Caco-2 (cell line): ENCODE measurements at regions not wholly inside any gene's neighbourhood (a gene's known extent, or its start where the extent isn't known, plus 50 kb on each side); places are given as distances from the start of the nearest gene placed in this dataset.

Experiments used
- BruUV-seq: library from RNA; stranded (reverse); fragments of 400-500 nt; replicated peaks from 2 replicates; lab custom pipeline; 2021; lab: Mats Ljungman, UMichigan
- CTCF ChIA-PET: fragments of 300-600 bp; sonication (Branson Sonifier 250); formaldehyde crosslinking; loops from one replicate; lab custom pipeline; 2022; ENCODE audit warnings: antibody characterized with exemption; lab: Charles Lee
- POLR2A ChIA-PET: fragments of 300-600 bp; sonication (Branson Sonifier 250); formaldehyde crosslinking; loops from one replicate; lab custom pipeline; 2022; ENCODE audit warnings: antibody characterized with exemption; lab: Charles Lee
- DNase-seq, 2 experiments: peaks; one replicate each; pipeline versions ENCODE4 v3.0.0 to v3.0.0-alpha.2; 2020 to 2022
- H3K27me3 ChIP-seq: replicated peaks from 2 replicates; pipeline ENCODE4 v1.6.0; 2011; ENCODE audit warnings: low read length; ENCODE audit not compliant: control insufficient read depth, insufficient read depth
- H3K36me3 ChIP-seq: 2 replicates; pipeline ENCODE4 v1.5.1; 2011; ENCODE audit warnings: low read length; ENCODE audit not compliant: control insufficient read depth, insufficient read depth
- H3K4me1 ChIP-seq: fragments of 250-450 bp; sonication (Bioruptor Pico); 2 replicates; pipeline ENCODE4 v1.5.1; 2020; ENCODE audit warnings: mild to moderate bottlenecking
- H3K4me3 ChIP-seq: 2 replicates; pipeline ENCODE4 v1.5.1; 2011; ENCODE audit warnings: low read depth, mild to moderate bottlenecking, control low read depth, low read length
- H3K9me3 ChIP-seq: fragments of 250-450 bp; sonication (Bioruptor Pico); 2 replicates; pipeline ENCODE4 v1.5.1; 2020; ENCODE audit warnings: mild to moderate bottlenecking, moderate library complexity
- H3K27ac Mint-ChIP-seq: one replicate; pipeline ENCODE4 v1.8.0; 2022; ENCODE audit warnings: mixed read lengths; ENCODE audit not compliant: unreplicated experiment
- H3K27me3 Mint-ChIP-seq: one replicate; pipeline ENCODE4 v1.8.0; 2022; ENCODE audit warnings: mixed read lengths; ENCODE audit not compliant: insufficient read depth, unreplicated experiment
- H3K36me3 Mint-ChIP-seq: one replicate; pipeline ENCODE4 v1.8.0; 2022; ENCODE audit warnings: mild to moderate bottlenecking, mixed read lengths; ENCODE audit not compliant: insufficient read depth, unreplicated experiment
- H3K4me1 Mint-ChIP-seq: one replicate; pipeline ENCODE4 v1.8.0; 2022; ENCODE audit warnings: low read depth, mixed read lengths; ENCODE audit not compliant: unreplicated experiment
- H3K4me3 Mint-ChIP-seq: one replicate; pipeline ENCODE4 v1.8.0; 2022; ENCODE audit warnings: mild to moderate bottlenecking, moderate library complexity, mixed read lengths; ENCODE audit not compliant: unreplicated experiment
- H3K9me3 Mint-ChIP-seq: one replicate; pipeline ENCODE4 v1.8.0; 2022; ENCODE audit warnings: mixed read lengths; ENCODE audit not compliant: unreplicated experiment
- CTCF ChIP-seq, 2 experiments: fragments of 200-600 bp in 1 of 2; IDR thresholded peaks; 1 replicate in 1 of 2; 2 replicates in 1 of 2; pipeline versions ENCODE4 v1.5.1 to v1.8.0; 2011 to 2022; ENCODE audit warnings: antibody characterized with exemption in 1 of 2, control low read depth in 1 of 2, inconsistent platforms in 1 of 2, low read depth in 1 of 2, low read length in 1 of 2, mild to moderate bottlenecking in 1 of 2, moderate library complexity in 1 of 2; ENCODE audit not compliant: insufficient read depth in 1 of 2, severe bottlenecking in 1 of 2, unreplicated experiment in 1 of 2
- intact Hi-C: fragments of 100-400 bp; cut with micrococcal nuclease; formaldehyde crosslinking; loops from one replicate; pipeline ENCODE4 v1.10.0; 2022; ENCODE audit not compliant: unreplicated experiment

GRCh38 chr9:82180711-82181110 lies 192.1 kb downstream of the SPATA31D1 start:
- H3K36me3 ChIP-seq: no peaks in the 10 kb centered on the region
- peaks cover 5% of the 10 kb centered on the region for H3K27me3 Mint-ChIP-seq
- no peaks in the 10 kb centered on the region for H3K9me3 Mint-ChIP-seq
- H3K4me3 ChIP-seq: no peak overlapping the region
- ChIA-PET POLR2A (no interaction called here), CTCF (no interaction called here)
- BruUV-seq: no TSS peak
- H3K27ac Mint-ChIP-seq: no peak overlapping the region
- H3K27me3 ChIP-seq: no peaks in the 10 kb centered on the region
- no peak overlapping the region for H3K4me3 Mint-ChIP-seq
- no peaks in the 10 kb centered on the region for H3K4me1 ChIP-seq
- intact Hi-C loops: no loop called here
- H3K36me3 Mint-ChIP-seq: no peaks in the 10 kb centered on the region
- TF ChIP-seq CTCF (IDR thresholded peaks at IDR 0.05; ENCODE audit: insufficient read depth in 1 of 2, low read depth in 1 of 2, low read length in 1 of 2, severe bottlenecking in 1 of 2, unreplicated experiment in 1 of 2): no peak
- no peak for DNase-seq
- H3K4me1 Mint-ChIP-seq: no peaks in the 10 kb centered on the region
- H3K9me3 ChIP-seq: no peaks in the 10 kb centered on the region

GRCh38 chr9:82183181-82183860 lies 194.7 kb downstream of the SPATA31D1 start:
- H3K9me3 Mint-ChIP-seq: no peaks in the 10 kb centered on the region
- no peak overlapping the region for H3K4me3 ChIP-seq
- H3K4me1 Mint-ChIP-seq: no peaks in the 10 kb centered on the region
- no peak for DNase-seq
- H3K36me3 ChIP-seq: no peaks in the 10 kb centered on the region
- H3K27me3 Mint-ChIP-seq: peaks cover 10% of the 10 kb centered on the region
- no peak overlapping the region for H3K27ac Mint-ChIP-seq
- H3K9me3 ChIP-seq: no peaks in the 10 kb centered on the region
- ChIA-PET POLR2A (no interaction called here), CTCF (no interaction called here)
- H3K27me3 ChIP-seq: no peaks in the 10 kb centered on the region
- no peak overlapping the region for H3K4me3 Mint-ChIP-seq
- TF ChIP-seq CTCF (IDR thresholded peaks at IDR 0.05; ENCODE audit: insufficient read depth in 1 of 2, low read depth in 1 of 2, low read length in 1 of 2, severe bottlenecking in 1 of 2, unreplicated experiment in 1 of 2): no peak
- no TSS peak for BruUV-seq
- no peaks in the 10 kb centered on the region for H3K36me3 Mint-ChIP-seq
- H3K4me1 ChIP-seq: no peaks in the 10 kb centered on the region
- intact Hi-C loops: no loop called here

GRCh38 chr9:82184524-82184923 lies 196.0 kb downstream of the SPATA31D1 start:
- no peak for DNase-seq
- Mint-ChIP-seq H3K27ac (no peak overlapping the region), H3K9me3 (no peaks in the 10 kb centered on the region), H3K27me3 (peaks cover 10% of the 10 kb centered on the region), H3K4me1 (no peaks in the 10 kb centered on the region), H3K36me3 (no peaks in the 10 kb centered on the region), H3K4me3 (no peak overlapping the region)
- intact Hi-C loops: no loop called here
- POLR2A ChIA-PET: no interaction called here
- no peaks in the 10 kb centered on the region for H3K4me1 ChIP-seq
- TF ChIP-seq CTCF (IDR thresholded peaks at IDR 0.05; ENCODE audit: insufficient read depth in 1 of 2, low read depth in 1 of 2, low read length in 1 of 2, severe bottlenecking in 1 of 2, unreplicated experiment in 1 of 2): no peak
- CTCF ChIA-PET: no interaction called here
- H3K9me3 ChIP-seq: no peaks in the 10 kb centered on the region
- no peak overlapping the region for H3K4me3 ChIP-seq
- no peaks in the 10 kb centered on the region for H3K27me3 ChIP-seq
- BruUV-seq: no TSS peak
- no peaks in the 10 kb centered on the region for H3K36me3 ChIP-seq
